ENCODE measurements at regions not wholly inside any gene's neighbourhood (a gene's known extent, or its start where the extent isn't known, plus 50 kb on each side); places are given as distances from the start of the nearest gene placed in this dataset.

GRCh38 chr3:178318340-178318739 is 217.9 kb upstream of the KCNMB2 start:
- 74 to 82% (median 79%) methylated on average over 4 of the region's 4 CpGs for WGBS, 4 donors
- H3K4me1 ChIP-seq, result peaks cover 0 to 28% (median 21%) of the 10 kb centered on the region in 12 donors
- DNase-seq (no peak), ATAC-seq (no peak)
- peaks cover 0 to 8% (median 0%) of the 10 kb centered on the region in 12 donors for H3K9me3 ChIP-seq
- TF ChIP-seq POLR2A (IDR thresholded peaks at IDR 0.05), result no peak
- no peak for TF ChIP-seq CTCF (IDR thresholded peaks at IDR 0.05)
- H3K27me3 ChIP-seq, result no peaks in the 10 kb centered on the region
- intact Hi-C loops (cut with DNase I), result no loop called here
- no peaks in the 10 kb centered on the region for H3K36me3 ChIP-seq
- H3K4me3 ChIP-seq, result no peak overlapping the region
- peak overlapping the region in 2 of 12 donors; percentile 1 to 74 for H3K27ac ChIP-seq

DNA sequence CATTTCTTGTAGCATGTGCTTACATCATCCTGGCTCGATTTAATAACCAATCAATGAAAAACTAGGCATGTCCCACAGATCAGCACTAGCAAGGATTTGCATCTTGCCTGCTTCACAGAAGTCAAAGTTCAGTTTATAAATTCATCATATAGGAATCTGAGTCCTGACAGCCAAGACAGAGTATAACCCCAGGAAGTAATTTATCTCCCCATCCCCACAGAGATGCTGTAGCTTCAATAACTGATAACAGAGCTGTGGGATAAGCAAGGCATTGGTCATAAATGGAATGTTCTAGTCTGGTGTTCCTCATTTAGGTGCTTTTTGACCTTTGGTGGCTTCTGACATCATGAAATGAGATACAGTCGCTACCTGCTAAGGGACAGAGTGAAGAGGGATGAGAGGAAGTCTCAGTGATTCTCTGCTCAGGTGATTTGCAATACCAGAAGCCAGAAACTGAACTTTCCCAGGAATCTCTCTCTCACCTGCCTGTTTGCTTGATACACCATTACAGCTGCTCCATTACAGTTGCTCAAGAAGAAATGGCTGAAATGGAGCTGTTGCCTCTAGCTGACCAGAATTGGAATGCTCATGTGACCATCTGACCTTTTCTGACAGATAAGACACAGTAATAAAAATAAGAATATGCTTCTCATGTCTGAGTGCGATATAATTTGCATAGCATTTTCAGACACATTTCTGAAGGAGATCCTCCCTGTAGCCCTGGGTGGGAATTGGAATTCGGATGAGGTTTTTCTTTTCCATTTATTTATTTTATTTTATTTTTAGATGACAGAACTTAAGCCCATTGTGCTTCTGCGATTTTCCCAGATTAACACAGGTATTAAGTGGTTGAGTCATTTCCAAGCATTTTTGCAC is 217.1 kb upstream of the KCNMB2 start:
- H3K4me1 ChIP-seq, result peaks cover 0 to 28% (median 21%) of the 10 kb centered on the region in 12 donors
- intact Hi-C loops (cut with DNase I), result no loop called here
- H3K27ac ChIP-seq, result peak overlapping the region in 7 of 12 donors; percentile 58 to 91 (median 79)
- no peak for ATAC-seq
- TF ChIP-seq POLR2A (IDR thresholded peaks at IDR 0.05) (no peak), CTCF (IDR thresholded peaks at IDR 0.05) (no peak)
- H3K27me3 ChIP-seq, result no peaks in the 10 kb centered on the region
- no peak overlapping the region for H3K4me3 ChIP-seq
- no peak for DNase-seq
- H3K36me3 ChIP-seq, result no peaks in the 10 kb centered on the region
- 68 to 83% (median 73%) methylated on average over 5 of the region's 5 CpGs for WGBS, 4 donors
- H3K9me3 ChIP-seq, result peaks cover 0 to 8% (median 0%) of the 10 kb centered on the region in 12 donors

- no peaks in the 10 kb centered on the region for H3K27me3 ChIP-seq
- H3K27ac ChIP-seq, result peak overlapping the region; percentile 52 to 91 (median 74)
- peak; percentile 41 to 71 (median 61) for DNase-seq
- intact Hi-C loops (cut with DNase I), result loop anchor here in 9 of 10 donors (2.0 to 10.0 kb wide), 14 partner anchors 47 to 1276 kb away; partner anchors contain the start of gene TBL1XR1 (in 3 of the 9)
- peaks cover 0 to 7% (median 0%) of the 10 kb centered on the region in 12 donors for H3K9me3 ChIP-seq
- WGBS, 4 donors, result 29 to 46% (median 37%) methylated on average over 4 of the region's 4 CpGs
- H3K4me1 ChIP-seq, result peaks cover 0 to 39% (median 25%) of the 10 kb centered on the region in 12 donors
- peak; percentile 98 for ATAC-seq
- no peaks in the 10 kb centered on the region for H3K36me3 ChIP-seq
- no peak overlapping the region for H3K4me3 ChIP-seq
- TF ChIP-seq POLR2A (IDR thresholded peaks at IDR 0.05), result no peak
- peak in 2 of 12 donors; percentile 4 to 7 for TF ChIP-seq CTCF (IDR thresholded peaks at IDR 0.05)
Observed at GRCh38 chr3:178320456-178321351, 215.5 kb upstream of the KCNMB2 start.

Measured in heart left ventricle (tissue), 16 donors.